ENCODE measurements at regions not wholly inside any gene's neighbourhood (a gene's known extent, or its start where the extent isn't known, plus 50 kb on each side); places are given as distances from the start of the nearest gene placed in this dataset.

- H3K27me3 ChIP-seq = no peaks in the 10 kb centered on the region
- H3K9me3 ChIP-seq = no peaks in the 10 kb centered on the region
- H3K4me1 ChIP-seq = no peaks in the 10 kb centered on the region
- TF ChIP-seq POLR2A (IDR thresholded peaks at IDR 0.05) (no peak), CTCF (IDR thresholded peaks at IDR 0.05) (no peak), POLR2AphosphoS5 (IDR thresholded peaks at IDR 0.05; ENCODE audit: insufficient read depth in 1 of 2, low read depth in 1 of 2) (no peak)
- H3K27ac ChIP-seq = no peak overlapping the region
- intact Hi-C loops (cut with DNase I) = no loop called here
- DNase-seq (ENCODE audit: extremely low spot score in 2 of 2) = no peak
- H3K4me3 ChIP-seq = no peak overlapping the region
- no peaks in the 10 kb centered on the region for H3K36me3 ChIP-seq
Observed at GRCh38 chr18:65282096-65282495, 468.7 kb upstream of the CDH7 start.

- Histone ChIP-seq H3K4me3 (no peak overlapping the region), H3K27me3 (no peaks in the 10 kb centered on the region), H3K27ac (no peak overlapping the region), H3K4me1 (no peaks in the 10 kb centered on the region), H3K9me3 (no peaks in the 10 kb centered on the region), H3K36me3 (no peaks in the 10 kb centered on the region)
- TF ChIP-seq CTCF (IDR thresholded peaks at IDR 0.05) (no peak), POLR2A (IDR thresholded peaks at IDR 0.05) (no peak), POLR2AphosphoS5 (IDR thresholded peaks at IDR 0.05; ENCODE audit: insufficient read depth in 1 of 2, low read depth in 1 of 2) (no peak)
- no peak for DNase-seq (ENCODE audit: extremely low spot score in 2 of 2)
- intact Hi-C loops (cut with DNase I) = no loop called here
Observed at GRCh38 chr18:65279668-65280305, 471.0 kb upstream of the CDH7 start.

- Histone ChIP-seq H3K4me1 (no peaks in the 10 kb centered on the region), H3K27me3 (no peaks in the 10 kb centered on the region), H3K4me3 (no peak overlapping the region), H3K36me3 (no peaks in the 10 kb centered on the region), H3K9me3 (no peaks in the 10 kb centered on the region), H3K27ac (no peak overlapping the region)
- intact Hi-C loops (cut with DNase I) = no loop called here
- TF ChIP-seq POLR2A (IDR thresholded peaks at IDR 0.05) (no peak), POLR2AphosphoS5 (IDR thresholded peaks at IDR 0.05; ENCODE audit: insufficient read depth in 1 of 2, low read depth in 1 of 2) (no peak), CTCF (IDR thresholded peaks at IDR 0.05) (no peak)
- DNase-seq (ENCODE audit: extremely low spot score in 2 of 2) = no peak
Observed at GRCh38 chr18:65278939-65279667, 471.7 kb upstream of the CDH7 start.

- TF ChIP-seq CTCF (IDR thresholded peaks at IDR 0.05) (no peak), POLR2AphosphoS5 (IDR thresholded peaks at IDR 0.05; ENCODE audit: insufficient read depth in 1 of 2, low read depth in 1 of 2) (no peak), POLR2A (IDR thresholded peaks at IDR 0.05) (no peak)
- Histone ChIP-seq H3K27me3 (no peaks in the 10 kb centered on the region), H3K27ac (no peak overlapping the region), H3K4me3 (no peak overlapping the region), H3K36me3 (no peaks in the 10 kb centered on the region), H3K9me3 (no peaks in the 10 kb centered on the region), H3K4me1 (no peaks in the 10 kb centered on the region)
- intact Hi-C loops (cut with DNase I) = no loop called here
- no peak for DNase-seq (ENCODE audit: extremely low spot score in 2 of 2)
Observed at GRCh38 chr18:65269375-65269774, 481.4 kb upstream of the CDH7 start.

GRCh38 chr18:65265761-65266160 is 485.1 kb upstream of the CDH7 start:
- TF ChIP-seq POLR2AphosphoS5 (IDR thresholded peaks at IDR 0.05; ENCODE audit: insufficient read depth in 1 of 2, low read depth in 1 of 2) (no peak), POLR2A (IDR thresholded peaks at IDR 0.05) (no peak), CTCF (IDR thresholded peaks at IDR 0.05) (no peak)
- Histone ChIP-seq H3K36me3 (no peaks in the 10 kb centered on the region), H3K4me1 (no peaks in the 10 kb centered on the region), H3K9me3 (no peaks in the 10 kb centered on the region), H3K27me3 (no peaks in the 10 kb centered on the region), H3K4me3 (no peak overlapping the region), H3K27ac (no peak overlapping the region)
- intact Hi-C loops (cut with DNase I) = no loop called here
- DNase-seq (ENCODE audit: extremely low spot score in 2 of 2) = no peak
